Mucosa of gallbladder (tissue), 1 donor: ENCODE measurements at regions not wholly inside any gene's neighbourhood (a gene's known extent, or its start where the extent isn't known, plus 50 kb on each side); places are given as distances from the start of the nearest gene placed in this dataset.

ENCODE experiments used
- DNase-seq: peaks from one replicate; pipeline ENCODE4 v3.0.0-alpha.2; 2020; ENCODE audit warnings: low spot score
- donor health status: DM: no; HTN: no; CAD: no.

DNA sequence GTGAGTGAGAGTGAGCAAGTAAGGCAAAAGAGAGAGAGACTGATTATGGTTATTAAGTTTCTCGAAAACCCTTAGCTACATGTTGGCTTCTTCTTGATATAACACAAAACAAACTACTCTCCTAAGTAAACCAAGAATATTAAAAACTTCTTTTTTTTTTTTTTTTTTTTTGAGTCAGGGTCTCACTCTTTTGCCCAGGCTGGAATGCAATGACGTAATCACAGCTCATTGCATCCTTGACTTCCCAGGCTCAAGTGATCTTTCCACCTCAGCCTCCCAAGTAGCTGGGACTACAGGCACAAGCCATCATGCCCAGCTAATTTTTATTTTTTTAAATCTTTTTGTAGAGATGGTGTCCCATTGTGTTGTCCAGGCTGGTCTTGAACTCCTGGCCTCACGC is 102.2 kb upstream of the IL6 start:
- DNase-seq: no peak

DNA sequence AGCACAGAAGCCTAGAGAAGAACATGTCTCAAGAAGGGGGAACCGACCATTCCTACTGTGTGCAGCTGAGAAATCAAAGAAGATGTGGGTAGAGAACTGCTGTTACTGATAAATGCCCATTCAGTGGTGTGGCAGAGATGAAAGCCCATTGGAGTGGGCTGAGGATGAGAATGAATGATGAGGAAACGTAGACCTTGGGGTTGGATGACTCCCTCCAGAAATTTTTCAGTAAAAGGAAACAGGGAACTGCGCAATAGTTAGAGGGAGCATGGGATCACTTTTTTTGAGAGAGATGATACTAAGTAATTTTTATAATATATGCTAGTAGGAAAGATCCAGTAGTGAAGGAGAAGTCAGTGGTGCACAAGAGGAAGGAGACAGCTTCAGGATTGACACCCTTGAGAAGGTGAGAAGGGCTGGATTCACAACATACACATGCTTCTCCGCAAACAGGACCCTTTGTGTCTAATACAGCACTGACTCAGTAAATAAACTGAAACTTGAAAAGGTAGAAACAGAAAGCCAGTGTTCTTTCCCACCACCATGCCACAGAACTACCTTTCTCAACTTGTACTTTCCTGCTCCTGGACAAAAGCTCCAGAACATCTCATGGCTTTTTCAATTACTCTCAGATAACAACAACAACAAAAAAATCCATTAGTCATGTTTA is 104.7 kb upstream of the IL6 start:
- no peak for DNase-seq

DNA sequence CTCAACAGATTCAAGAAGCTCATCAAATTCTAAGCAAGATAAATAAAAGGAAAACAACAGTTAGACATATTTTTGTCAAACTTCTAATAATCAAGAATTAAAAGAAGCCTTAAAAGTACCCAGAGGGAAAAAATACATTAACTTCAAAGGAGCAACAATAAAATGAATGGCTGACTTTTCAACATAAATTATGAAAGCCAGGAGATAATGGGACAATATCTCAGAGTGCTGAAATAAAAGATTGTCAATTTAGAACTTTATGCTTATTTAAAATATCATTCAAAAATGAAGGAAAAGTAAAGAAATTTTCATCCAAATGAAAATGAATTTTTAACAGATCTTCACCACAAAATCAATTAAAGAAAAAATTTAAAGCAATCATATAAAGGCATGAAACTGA is 108.5 kb upstream of the IL6 start:
- DNase-seq: no peak

DNA sequence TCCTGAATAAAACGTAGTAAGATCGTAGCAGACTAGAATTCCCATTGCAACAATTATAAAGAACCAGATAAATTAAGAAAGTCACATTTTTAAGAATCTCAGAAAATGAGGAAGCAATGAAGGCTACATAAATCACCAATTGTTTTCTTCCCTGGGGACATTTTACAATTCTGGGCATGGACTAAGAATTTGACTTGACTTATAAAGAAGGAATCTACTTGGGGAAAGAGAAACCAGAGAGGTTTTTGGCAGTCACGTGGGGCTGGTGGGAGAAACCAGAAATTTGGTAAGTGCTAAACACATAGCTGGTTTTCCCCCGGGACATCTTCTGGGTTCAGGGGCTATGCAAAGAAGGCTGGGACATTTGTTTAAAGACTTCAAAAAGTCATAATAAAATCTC is 109.8 kb upstream of the IL6 start:
- no peak for DNase-seq

DNA sequence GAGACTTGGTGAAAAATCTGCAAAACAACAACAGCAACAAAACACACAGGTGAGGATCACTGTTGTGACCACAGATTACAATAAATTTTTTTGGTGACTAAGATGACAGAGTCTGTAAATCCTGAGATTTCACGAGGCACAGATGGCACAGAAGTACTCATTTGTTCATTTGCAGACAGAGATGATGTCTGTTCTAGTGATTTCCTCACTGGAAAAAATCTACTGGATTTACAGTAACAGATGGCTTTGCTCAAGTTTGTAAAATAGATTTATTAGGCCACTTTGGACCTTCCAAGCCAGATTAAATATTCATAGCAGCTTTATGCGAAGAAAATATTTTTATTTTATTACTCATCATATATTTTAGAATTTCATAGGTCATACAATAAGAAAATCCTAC is 113.5 kb upstream of the IL6 start:
- DNase-seq: no peak

DNA sequence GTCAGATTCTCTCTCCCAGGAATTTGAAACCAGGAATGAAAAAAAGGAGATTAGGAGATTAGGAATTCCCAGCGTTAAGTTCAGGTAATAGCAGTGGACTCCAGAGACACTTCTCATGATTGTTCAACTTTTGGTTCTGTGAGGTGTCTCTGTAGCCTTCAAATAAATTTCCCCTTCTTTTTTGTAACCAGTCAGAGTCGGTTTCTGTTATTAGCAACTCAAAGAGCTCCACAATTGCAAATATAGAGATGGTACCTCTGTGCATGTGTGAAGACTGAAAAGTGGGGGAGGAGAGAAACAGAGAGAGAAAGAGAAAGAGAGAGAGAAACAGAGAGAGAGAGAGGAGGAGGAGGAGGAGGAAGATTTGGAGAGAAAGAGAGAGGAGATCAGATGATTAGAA is 112.8 kb upstream of the STEAP1B start:
- DNase-seq: no peak

DNA sequence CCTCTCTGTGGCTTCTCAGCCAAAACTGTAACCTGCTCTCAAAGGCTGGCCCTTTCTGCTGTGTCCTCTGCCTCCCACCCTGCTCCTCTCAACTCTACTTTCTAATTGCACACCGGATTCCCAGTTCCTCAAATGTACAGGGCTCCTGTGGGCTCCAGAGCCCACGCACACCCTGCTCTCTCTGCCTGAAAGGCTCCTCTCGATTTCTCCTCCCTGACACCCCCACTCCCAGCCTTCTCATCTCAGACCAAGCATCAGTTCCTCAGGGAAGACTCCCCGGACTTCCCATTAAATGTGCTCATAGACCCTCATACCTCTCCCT is 111.7 kb upstream of the STEAP1B start:
- no peak for DNase-seq

DNA sequence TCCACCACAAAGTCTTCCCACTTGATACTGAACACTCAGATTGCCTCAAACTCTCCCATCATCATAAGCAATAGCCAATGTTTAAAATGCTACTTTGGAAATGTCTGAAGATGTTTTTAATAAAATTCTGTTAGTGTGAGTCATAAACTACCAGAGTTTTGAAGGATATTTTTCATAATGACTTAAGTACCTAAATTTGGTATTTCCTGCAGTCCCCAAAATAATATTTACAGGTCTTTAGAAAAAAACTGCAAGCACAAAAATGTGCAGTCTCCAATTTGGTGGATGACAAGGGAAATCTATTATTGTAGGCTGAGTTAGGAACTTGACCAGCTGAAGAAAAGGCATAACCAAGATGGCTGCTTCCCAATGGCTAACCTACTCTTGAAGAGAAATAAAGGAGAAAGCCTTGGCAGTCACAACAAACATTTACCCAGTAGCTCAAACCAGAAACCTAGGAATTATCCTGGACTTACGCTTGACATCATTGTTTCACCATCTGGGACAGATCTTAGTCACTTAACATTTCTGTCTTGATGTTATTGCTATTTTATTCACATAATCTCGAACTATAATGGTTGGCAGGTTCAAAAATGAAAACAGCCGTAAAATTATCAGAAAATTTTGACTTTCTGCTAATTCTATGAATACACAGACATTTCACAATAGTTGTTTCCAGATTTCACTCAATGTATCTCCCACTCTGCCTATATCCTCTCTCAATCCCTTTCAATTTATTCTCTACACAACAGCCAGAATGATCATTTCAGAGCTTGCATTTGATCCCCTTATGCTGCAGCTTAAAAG is 111.2 kb upstream of the STEAP1B start:
- DNase-seq: no peak

DNA sequence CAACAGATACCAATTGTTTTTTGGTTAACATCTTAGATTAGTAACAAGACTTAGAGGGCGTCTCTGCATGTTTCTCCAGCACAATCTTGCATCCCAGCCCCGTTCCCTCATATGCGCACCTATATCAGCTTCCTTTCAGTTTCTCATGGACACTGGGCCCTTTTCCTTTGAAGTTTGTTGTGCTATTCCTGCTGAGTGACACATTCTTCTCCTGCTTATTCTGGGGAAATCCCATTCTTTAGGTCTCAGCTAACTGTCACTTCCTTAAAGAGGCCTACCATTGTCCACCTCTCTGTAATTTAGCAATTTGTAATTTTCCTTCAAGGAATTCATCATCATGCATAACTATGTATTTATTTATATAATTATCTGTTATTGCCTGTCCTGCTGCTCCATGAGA is 110.3 kb upstream of the STEAP1B start:
- DNase-seq: no peak

DNA sequence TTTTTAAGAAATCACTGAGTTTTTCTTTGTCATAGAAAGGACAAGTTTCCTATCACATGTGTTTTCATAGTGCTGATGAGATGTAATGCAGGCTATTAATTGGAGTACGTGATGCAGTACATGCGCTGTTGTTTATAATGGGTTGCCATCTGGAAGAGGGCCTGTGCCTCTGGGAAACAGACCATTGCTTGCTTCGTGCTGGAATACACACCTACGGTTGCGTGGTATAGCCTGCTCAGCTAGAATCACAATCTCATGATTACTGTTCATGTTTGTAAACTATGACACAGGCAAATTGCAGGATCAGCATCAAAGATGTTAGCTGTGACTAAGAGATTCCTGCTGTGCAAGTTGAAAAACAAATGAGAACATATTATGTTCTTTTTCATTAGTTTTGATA is 107.2 kb upstream of the STEAP1B start:
- DNase-seq: peak; percentile 43

DNA sequence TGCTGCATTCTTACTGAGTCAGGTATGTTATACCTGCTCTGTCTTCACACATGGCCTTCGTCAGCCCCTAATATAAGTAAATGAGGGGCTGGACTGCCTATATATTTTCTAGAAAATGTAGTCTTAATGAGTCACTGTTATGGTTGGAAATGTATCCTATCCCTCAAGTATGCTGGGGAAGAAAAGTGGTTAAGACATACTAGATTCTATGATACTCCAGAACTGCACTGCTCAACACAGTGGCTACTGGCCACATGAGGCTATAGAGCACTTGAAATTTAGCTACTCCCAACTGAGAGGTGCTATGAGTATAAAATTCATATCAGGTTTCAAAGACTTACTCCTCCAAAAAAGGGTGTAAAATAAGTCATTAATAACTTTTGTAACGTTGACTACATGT is 104.3 kb upstream of the STEAP1B start:
- DNase-seq: no peak

DNA sequence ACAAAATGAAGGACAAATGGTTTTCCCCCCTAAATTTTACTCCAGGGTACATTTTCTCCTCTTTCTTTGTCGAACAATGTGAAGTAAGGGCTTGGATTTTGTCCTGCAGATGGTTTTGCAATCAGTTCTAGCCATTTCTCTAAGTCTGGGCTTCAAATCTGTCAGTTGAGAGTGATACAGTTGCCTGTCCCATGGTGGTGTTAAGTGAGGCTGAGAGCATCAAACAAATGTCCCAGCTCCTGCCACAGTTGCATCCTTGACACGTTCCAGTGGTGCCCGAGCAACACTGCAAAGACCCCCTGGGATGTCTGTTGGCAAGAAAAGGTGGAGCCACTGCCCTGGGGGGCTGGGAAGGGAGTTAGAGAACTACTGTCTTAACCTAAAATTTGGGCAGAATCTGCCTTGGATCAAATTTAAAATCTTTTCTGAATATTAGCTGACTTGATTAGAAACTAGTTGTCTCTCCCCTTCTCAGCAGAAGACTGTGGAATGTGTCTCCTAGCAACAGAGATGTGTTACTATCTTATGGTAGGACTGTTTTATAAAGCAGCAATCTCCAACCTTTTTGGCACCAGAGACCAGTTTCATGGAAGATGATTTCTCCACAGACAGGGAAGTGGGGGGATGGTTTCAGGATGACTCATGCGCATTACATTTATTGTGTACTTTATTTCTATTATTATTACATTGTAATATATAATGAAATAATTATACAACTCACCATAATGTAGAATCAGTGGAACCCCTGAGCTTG is 102.0 kb upstream of the STEAP1B start:
- no peak for DNase-seq

DNA sequence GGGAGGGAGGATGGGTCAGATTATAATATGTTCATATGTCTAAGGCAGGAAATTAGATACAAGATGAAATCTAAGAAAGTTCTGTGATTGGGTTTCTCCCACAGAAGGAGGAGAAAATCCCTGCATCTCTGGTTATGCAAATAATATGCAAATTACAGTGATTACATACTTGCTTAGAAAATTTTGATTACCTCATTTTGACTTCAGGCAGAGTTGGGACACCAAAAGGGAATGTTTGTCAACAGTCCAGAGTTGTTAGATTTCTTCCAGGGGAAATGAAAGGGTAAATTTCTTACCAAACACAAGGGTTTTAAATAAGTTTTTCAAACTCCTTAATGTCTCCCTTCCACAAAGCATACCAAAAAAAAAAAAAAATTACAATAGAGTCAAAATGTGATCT is 101.4 kb upstream of the STEAP1B start:
- no peak for DNase-seq

DNA sequence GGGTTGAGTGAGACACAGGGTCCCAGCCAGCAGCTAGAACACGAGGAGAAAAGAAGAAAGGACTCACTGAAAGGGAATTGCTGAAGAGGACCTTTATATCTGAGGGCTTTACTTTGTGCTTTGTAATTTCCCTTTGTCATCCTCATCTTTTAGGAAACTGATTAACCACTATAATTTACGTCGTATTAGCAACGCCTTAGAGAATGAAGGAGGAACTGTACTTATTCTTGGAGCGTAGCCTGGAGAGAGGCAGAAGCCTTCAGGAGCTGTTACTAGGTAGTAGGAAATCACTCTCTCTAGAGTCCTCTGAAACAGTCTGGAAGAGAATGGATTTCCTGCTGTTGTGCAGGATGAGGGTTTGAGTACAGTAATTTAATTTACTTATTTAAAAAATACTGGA is 101.0 kb upstream of the STEAP1B start:
- DNase-seq: no peak

DNA sequence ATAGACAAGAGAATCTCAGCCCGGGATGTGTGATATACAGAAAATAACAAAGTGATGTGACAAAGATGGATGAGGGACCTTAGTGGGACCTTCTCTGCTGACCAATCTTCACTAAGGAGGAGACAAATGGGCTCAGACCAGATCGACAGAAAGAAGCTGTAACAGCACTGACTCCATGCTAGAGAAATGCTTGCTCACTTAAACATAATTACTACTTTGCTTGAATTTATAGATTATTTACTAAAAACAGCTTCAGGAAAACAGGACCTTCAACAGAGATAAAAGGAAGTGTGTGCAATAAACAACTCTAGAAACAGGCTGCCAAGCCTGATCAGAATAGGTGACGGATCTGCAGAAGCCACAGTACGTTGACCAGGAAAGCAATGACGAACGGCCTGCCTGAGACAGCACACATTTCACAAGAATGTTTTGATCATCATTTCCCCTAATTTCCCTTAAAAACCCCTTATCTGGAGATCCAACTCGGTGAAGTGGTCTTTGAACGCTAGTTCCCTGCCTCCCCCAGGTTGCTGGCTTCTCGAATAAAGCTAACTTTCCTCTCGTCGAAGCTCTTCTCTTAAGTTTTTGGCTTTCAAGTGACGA is 98.4 kb upstream of the STEAP1B start:
- DNase-seq: no peak

DNA sequence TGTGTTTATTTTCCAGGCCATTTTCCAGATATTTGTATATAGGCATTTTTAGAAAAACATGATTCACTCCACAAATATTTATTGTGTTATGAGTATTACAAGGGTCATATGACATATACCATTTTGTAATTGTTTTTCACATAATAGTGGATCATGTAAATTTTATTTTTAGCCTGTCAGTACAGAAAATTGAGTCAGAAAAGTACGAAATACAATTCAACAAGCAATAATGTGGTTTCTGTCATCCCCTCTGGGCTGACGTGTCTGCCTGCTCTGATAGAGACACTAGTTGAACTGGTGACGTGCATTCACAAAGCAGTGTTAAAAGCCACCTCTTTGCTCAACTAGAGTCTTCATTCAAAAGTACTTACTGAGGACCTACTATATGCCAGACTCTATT is 97.9 kb upstream of the STEAP1B start:
- no peak for DNase-seq

DNA sequence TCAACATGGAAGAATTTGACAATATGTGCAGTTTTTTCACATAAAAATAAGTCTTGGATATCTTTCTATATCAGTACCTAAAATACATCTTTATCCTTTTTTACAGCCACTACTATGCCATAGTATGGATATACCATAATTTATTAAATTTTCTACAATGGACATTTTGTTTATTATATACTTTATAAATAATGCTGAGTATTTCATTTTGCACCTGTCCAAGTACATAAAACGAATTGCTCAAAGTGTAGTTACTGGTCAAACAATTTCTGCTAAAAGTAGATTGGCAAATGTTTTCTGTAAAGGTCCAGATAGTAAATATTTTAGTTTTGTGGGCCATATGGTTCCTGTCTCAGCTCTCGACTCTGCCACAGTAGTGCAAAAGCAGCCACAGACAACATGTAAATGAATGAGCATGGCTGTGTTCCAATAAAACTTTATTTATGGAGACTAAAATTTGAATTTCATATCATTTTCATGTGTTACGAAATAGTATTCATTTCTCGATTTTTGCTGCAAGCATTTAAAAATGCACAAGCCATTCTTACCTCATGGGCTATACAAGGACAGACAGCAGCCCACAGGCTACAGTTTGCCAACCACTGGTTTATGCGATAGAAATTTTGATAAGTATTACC is 96.9 kb upstream of the STEAP1B start:
- no peak for DNase-seq

DNA sequence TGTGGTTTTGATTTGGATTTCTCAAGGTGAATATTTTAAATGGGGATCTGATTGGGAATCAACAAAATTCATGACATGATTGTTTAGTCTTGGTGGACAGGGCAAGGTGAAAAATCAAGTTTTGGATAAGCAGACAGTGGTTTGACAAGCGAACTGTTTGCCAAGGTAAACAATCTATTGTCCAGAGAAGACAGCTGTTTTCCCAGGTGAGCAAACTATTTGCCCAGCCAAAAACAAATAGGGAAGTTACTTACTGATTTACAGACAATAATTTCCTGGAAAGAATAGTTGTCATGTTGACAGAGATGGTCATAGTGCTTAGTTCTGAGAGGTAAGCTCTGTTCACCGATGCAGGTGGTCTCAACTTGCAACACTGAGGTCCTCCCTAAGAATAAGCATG is 94.0 kb upstream of the STEAP1B start:
- no peak for DNase-seq

DNA sequence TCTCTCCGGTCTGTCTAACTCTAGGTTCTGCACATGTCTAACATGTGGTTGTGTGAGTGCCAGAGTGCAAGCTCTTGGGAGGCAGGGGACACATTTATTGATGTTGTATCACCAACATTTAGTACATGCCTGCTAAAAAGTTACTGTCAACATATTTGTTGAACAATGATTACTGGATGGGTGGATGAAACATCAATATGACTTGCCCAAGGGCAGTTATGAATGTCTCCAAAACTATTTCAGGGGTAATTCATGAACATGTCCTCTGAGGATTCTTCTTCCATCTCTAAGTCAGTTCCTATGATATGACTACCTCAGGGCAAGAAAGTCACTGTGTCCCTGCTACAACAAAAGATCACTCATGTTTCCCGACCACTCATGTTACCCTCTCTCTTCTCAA is 91.3 kb upstream of the STEAP1B start:
- no peak for DNase-seq

DNA sequence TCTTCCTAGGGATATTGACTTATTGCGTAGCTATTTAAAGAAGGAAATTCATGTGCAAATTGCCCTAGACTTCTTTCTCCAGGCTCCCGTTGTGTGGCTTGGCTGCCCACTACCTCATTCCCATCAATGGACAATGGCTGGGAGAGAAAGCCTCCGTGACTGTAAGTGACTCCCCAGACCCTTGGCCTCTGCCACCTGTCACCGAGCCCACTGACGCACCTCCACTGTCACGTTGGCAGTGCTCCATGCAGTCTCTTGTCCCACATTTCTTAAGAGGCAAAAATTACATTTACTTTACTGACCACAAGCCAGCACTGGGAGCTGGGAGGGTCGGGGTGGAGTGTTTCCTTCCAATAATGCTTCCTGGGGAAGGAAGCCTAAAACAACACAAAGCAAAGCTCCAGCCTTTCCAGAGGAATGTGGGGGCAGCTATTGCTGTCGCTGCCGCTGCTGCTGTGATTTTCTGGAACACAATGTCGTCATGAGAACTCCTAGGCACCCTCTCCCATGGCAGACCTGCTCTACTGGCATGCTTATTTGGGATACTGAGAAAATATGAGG is 89.7 kb upstream of the STEAP1B start:
- DNase-seq: peak; percentile 19

DNA sequence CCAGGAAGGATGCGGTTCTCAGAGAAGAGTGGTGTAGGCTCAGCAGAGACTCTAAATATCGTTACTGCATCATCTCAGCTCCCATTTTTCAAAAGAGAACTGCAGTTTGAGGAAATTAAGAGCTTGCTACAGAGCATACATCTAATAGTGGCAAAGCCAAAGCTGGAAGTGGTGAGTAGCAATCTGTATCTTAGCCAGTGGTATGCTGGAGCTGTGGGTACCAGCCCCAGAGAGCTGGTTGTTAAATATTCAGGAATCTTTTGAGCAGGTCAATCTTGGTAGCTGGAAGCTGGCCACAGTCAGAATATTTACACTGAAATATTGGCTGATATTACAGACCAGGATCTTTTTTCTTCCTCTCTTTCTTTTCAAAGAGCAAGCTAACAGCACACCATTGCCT is 88.4 kb upstream of the STEAP1B start:
- no peak for DNase-seq

DNA sequence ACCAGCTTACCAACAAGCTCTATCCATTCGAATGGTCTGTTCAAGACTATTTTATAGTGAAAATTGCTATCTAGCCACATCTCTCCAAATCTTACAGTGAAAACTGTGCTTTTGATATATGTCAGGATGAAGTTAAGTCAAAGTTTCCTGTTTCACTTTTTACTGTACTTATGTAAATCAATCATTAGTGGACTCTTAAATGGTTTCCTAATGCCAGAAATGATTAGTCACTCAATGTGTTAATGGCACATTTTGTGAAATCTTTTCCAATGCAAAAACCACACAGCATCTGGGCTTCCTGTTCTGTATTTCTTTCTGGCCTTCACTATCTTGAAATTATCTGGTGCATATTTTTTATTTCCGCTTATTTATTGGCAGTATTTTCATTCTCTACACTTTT is 87.3 kb upstream of the STEAP1B start:
- no peak for DNase-seq
